ENCODE measurements at regions not wholly inside any gene's neighbourhood (a gene's known extent, or its start where the extent isn't known, plus 50 kb on each side); places are given as distances from the start of the nearest gene placed in this dataset.
A peak's percentile ranks its signal among the peaks of the same experiment; 100 is the strongest.

DNA sequence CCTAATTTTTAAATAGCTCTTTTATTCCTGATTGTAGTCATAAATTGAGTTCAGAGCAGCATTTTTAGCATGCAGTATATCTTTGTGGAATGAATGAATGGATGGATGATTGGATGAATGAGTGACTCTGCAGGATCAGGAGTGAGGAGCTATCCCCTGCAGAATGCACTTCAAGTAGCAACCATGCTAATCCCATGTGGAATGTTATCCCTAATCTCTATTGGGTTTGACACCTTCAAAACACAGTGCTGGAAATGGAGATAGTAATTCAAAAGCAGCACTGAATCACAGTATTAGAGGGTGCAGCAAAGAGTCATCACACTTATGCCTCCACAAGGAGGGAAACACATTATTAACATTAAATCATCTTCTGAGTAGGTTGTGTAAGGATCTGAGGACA, 501.9 kb downstream of the SHISA9 start:
- Histone ChIP-seq H3K36me3 (no peaks in the 10 kb centered on the region), H4K20me1 (no peaks in the 10 kb centered on the region), H3K4me2 (no peak overlapping the region), H3K4me3 (no peak overlapping the region), H3K9ac (no peak overlapping the region), H3K27ac (no peak overlapping the region), H3K9me3 (replicated peaks in 1 of 11) (no peaks in the 10 kb centered on the region), H3K4me1 (no peaks in the 10 kb centered on the region), H3K27me3 (no peaks in the 10 kb centered on the region)
- no peak for TF ChIP-seq Cebpa-rat (IDR thresholded peaks at IDR 0.05)

GRCh38 chr16:13414154-13414553, 505.8 kb upstream of the ERCC4 start:
- Histone ChIP-seq H4K20me1 (no peaks in the 10 kb centered on the region), H3K4me2 (no peak overlapping the region), H3K4me1 (no peaks in the 10 kb centered on the region), H3K27ac (no peak overlapping the region), H3K9me3 (replicated peaks in 1 of 11) (peaks cover 0 to 9% (median 3%) of the 10 kb centered on the region in 11 experiments; a peak in 4 of 22 replicates), H3K4me3 (no peak overlapping the region), H3K9ac (no peak overlapping the region), H3K36me3 (no peaks in the 10 kb centered on the region), H3K27me3 (no peaks in the 10 kb centered on the region)
- TF ChIP-seq Cebpa-rat (IDR thresholded peaks at IDR 0.05), result no peak

DNA sequence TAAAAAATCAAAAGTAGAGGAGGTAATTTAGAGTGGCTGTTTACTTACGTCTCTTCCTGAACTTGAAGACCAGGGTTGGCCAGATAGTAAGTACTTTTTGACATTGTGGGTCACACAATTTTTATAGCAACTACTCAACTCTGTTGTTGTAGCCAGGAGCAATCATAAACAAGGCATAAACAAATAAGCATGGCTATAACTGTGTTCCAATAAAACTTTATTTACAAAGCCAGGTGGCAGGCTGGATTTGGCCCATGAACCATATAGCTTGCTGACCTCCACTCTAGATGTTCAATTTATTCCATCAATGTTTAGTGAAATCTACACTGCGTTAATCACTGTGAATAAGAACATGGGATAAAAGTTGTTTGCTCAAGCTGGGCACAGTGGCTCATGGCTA, 500.4 kb upstream of the ERCC4 start:
- H4K20me1 ChIP-seq, result no peaks in the 10 kb centered on the region
- no peak overlapping the region for H3K27ac ChIP-seq
- TF ChIP-seq Cebpa-rat (IDR thresholded peaks at IDR 0.05), result no peak

GRCh38 chr16:13421726-13422125, 498.2 kb upstream of the ERCC4 start:
- Histone ChIP-seq H3K36me3 (no peaks in the 10 kb centered on the region), H3K4me3 (no peak overlapping the region), H3K4me2 (peak overlapping the region; percentile 37 to 62 (median 56); a peak in 20 of 22 replicates), H3K4me1 (peaks cover 24 to 29% (median 28%) of the 10 kb centered on the region in 10 experiments), H3K9ac (no peak overlapping the region), H3K27me3 (no peaks in the 10 kb centered on the region), H3K9me3 (replicated peaks in 1 of 11) (peaks cover 0 to 4% (median 0%) of the 10 kb centered on the region in 11 experiments; a peak in 2 of 22 replicates), H4K20me1 (no peaks in the 10 kb centered on the region), H3K27ac (no peak overlapping the region)
- no peak for TF ChIP-seq Cebpa-rat (IDR thresholded peaks at IDR 0.05)

More for the DNA sequence above, 500.4 kb upstream of the ERCC4 start:
- Histone ChIP-seq H3K4me2 (no peak overlapping the region), H3K27me3 (no peaks in the 10 kb centered on the region), H3K4me1 (peaks cover 6 to 11% (median 9%) of the 10 kb centered on the region in 10 experiments; a peak in 19 of 20 replicates), H3K36me3 (no peaks in the 10 kb centered on the region), H3K4me3 (no peak overlapping the region), H3K9ac (no peak overlapping the region), H3K9me3 (replicated peaks in 1 of 11) (peaks cover 0 to 11% (median 0%) of the 10 kb centered on the region in 11 experiments; a peak in 2 of 22 replicates)

- H3K9ac ChIP-seq, result peak overlapping the region in 4 of 11 experiments; percentile 6 to 45 (median 18); a peak in 3 of 22 replicates
- no peaks in the 10 kb centered on the region for H3K27me3 ChIP-seq
- H3K27ac ChIP-seq, result peak overlapping the region in 9 of 11 experiments; percentile 20 to 67 (median 48); a peak in 14 of 22 replicates
- no peaks in the 10 kb centered on the region for H3K36me3 ChIP-seq
- peaks cover 0 to 4% (median 0%) of the 10 kb centered on the region in 11 experiments; a peak in 2 of 22 replicates for H3K9me3 ChIP-seq (replicated peaks in 1 of 11)
- H3K4me1 ChIP-seq, result peaks cover 25 to 42% (median 40%) of the 10 kb centered on the region in 10 experiments
- no peak for TF ChIP-seq Cebpa-rat (IDR thresholded peaks at IDR 0.05)
- no peaks in the 10 kb centered on the region for H4K20me1 ChIP-seq
- H3K4me2 ChIP-seq, result peak overlapping the region; percentile 48 to 74 (median 66)
- H3K4me3 ChIP-seq, result 0 out of 20 replicates have a peak overlapping the region, but pooled peaks of 1 of the 10 experiments have one; percentile 2
Observed at GRCh38 chr16:13425836-13426235, 494.1 kb upstream of the ERCC4 start.

- peak overlapping the region in 9 of 11 experiments; percentile 20 to 67 (median 45); a peak in 14 of 22 replicates for H3K27ac ChIP-seq
- peak overlapping the region; percentile 48 to 74 (median 66) for H3K4me2 ChIP-seq
- H3K9ac ChIP-seq, result peak overlapping the region in 4 of 11 experiments; percentile 6 to 45 (median 18); a peak in 4 of 22 replicates
- no peaks in the 10 kb centered on the region for H3K27me3 ChIP-seq
- H4K20me1 ChIP-seq, result no peaks in the 10 kb centered on the region
- no peaks in the 10 kb centered on the region for H3K36me3 ChIP-seq
- 0 out of 20 replicates have a peak overlapping the region, but pooled peaks of 1 of the 10 experiments have one; percentile 2 for H3K4me3 ChIP-seq
- no peak for TF ChIP-seq Cebpa-rat (IDR thresholded peaks at IDR 0.05)
- peaks cover 25 to 42% (median 40%) of the 10 kb centered on the region in 10 experiments for H3K4me1 ChIP-seq
- H3K9me3 ChIP-seq (replicated peaks in 1 of 11), result peaks cover 0 to 4% (median 0%) of the 10 kb centered on the region in 11 experiments; a peak in 2 of 22 replicates
Observed at GRCh38 chr16:13426269-13426668, 493.7 kb upstream of the ERCC4 start.

GRCh38 chr16:13426736-13427135, 493.2 kb upstream of the ERCC4 start:
- Histone ChIP-seq H3K4me3 (no peak overlapping the region), H3K9me3 (replicated peaks in 1 of 11) (peaks cover 0 to 4% (median 0%) of the 10 kb centered on the region in 11 experiments; a peak in 2 of 22 replicates), H3K36me3 (no peaks in the 10 kb centered on the region), H3K27me3 (no peaks in the 10 kb centered on the region), H4K20me1 (no peaks in the 10 kb centered on the region), H3K27ac (peak overlapping the region in 5 of 11 experiments; percentile 20 to 67 (median 64); a peak in 6 of 22 replicates), H3K4me1 (peaks cover 23 to 38% (median 37%) of the 10 kb centered on the region in 10 experiments), H3K4me2 (peak overlapping the region; percentile 48 to 74 (median 66); a peak in 15 of 22 replicates), H3K9ac (no peak overlapping the region)
- TF ChIP-seq Cebpa-rat (IDR thresholded peaks at IDR 0.05), result no peak

DNA sequence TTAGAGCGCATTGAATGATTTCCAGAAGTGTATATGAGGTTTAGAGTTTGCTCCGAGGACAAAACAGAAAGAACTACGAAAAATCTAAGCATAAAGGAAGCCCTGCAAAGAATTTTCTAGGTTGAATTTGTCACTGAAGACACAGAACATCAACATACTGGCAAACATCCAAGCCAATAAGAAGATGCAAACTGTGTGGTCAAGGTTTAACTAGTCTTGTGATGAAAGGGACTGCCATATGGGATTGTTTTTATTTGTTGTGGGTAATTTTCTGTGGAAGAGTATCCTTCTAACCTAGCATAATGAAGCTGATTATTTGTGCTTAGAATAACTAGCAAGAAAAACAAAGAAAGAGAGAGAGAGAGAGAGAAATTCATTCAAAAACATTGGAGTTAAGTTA, 492.0 kb upstream of the ERCC4 start:
- Histone ChIP-seq H3K9ac (no peak overlapping the region), H3K4me3 (no peak overlapping the region), H3K4me1 (peaks cover 19 to 32% (median 31%) of the 10 kb centered on the region in 10 experiments), H3K4me2 (peak overlapping the region in 6 of 11 experiments; percentile 6 to 41 (median 14); a peak in 6 of 22 replicates), H3K27ac (no peak overlapping the region), H4K20me1 (no peaks in the 10 kb centered on the region), H3K9me3 (replicated peaks in 1 of 11) (peaks cover 0 to 4% (median 0%) of the 10 kb centered on the region in 11 experiments; a peak in 2 of 22 replicates), H3K36me3 (no peaks in the 10 kb centered on the region), H3K27me3 (no peaks in the 10 kb centered on the region)
- no peak for TF ChIP-seq Cebpa-rat (IDR thresholded peaks at IDR 0.05)

GRCh38 chr16:13429416-13429815, 490.5 kb upstream of the ERCC4 start:
- Histone ChIP-seq H4K20me1 (no peaks in the 10 kb centered on the region), H3K9me3 (replicated peaks in 1 of 11) (peaks cover 0 to 4% (median 0%) of the 10 kb centered on the region in 11 experiments; a peak in 2 of 22 replicates), H3K36me3 (no peaks in the 10 kb centered on the region), H3K4me2 (no peak overlapping the region), H3K4me1 (peaks cover 19 to 32% (median 31%) of the 10 kb centered on the region in 10 experiments), H3K27ac (no peak overlapping the region), H3K9ac (no peak overlapping the region), H3K4me3 (no peak overlapping the region), H3K27me3 (no peaks in the 10 kb centered on the region)
- no peak for TF ChIP-seq Cebpa-rat (IDR thresholded peaks at IDR 0.05)

All from BLaER1 treated with 17β-estradiol and CSF1 and Interleukin-3, amounts not matched to agents 10 nM and 100 nM (cell line).